ENCODE measurements at regions not wholly inside any gene's neighbourhood (a gene's known extent, or its start where the extent isn't known, plus 50 kb on each side); places are given as distances from the start of the nearest gene placed in this dataset.

DNA sequence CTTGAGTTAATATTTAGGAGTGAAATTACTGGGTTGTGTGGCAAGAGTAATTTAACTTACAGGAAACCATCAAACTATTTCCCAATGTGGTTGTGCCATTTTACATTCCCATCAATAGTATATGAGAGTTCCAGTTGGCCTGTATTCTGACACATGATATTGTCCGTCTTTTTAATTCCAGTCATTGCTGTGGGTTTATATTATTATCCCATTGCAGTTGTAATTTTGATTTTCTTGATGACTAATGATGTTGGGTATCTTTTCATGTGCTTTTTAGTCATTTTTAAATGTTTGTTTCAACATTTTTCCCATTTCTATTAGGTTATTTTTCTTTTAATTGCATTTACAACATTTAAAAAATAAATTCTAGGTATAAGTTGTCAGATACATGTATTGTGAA lies 614.0 kb downstream of the UTRN start:
- Histone ChIP-seq H3K4me1 (ENCODE audit: control insufficient read depth in 4 of 4, insufficient read depth in 4 of 4, low read length in 3 of 4) (no peaks in the 10 kb centered on the region), H3K27me3 (ENCODE audit: control insufficient read depth in 4 of 4, insufficient read depth in 4 of 4, low read length in 3 of 4) (no peaks in the 10 kb centered on the region), H3K9me3 (ENCODE audit: control insufficient read depth in 4 of 4, low read length in 3 of 4) (no peaks in the 10 kb centered on the region), H3K36me3 (ENCODE audit: control insufficient read depth in 4 of 4, insufficient read depth in 3 of 4, low read depth in 1 of 4, low read length in 3 of 4) (no peaks in the 10 kb centered on the region), H3K27ac (ENCODE audit: low read depth in 1 of 2, low read length in 2 of 2) (no peak overlapping the region), H3K9ac (ENCODE audit: low read depth in 1 of 2, low read length in 2 of 2) (no peak overlapping the region), H3K4me3 (ENCODE audit: low read depth in 1 of 3, low read length in 3 of 3) (no peak overlapping the region)
- 94% methylated on average over 1 of the region's 1 CpG for WGBS
- DNase-seq (ENCODE audit: low spot score): no peak
- TF ChIP-seq, protein P1, sequence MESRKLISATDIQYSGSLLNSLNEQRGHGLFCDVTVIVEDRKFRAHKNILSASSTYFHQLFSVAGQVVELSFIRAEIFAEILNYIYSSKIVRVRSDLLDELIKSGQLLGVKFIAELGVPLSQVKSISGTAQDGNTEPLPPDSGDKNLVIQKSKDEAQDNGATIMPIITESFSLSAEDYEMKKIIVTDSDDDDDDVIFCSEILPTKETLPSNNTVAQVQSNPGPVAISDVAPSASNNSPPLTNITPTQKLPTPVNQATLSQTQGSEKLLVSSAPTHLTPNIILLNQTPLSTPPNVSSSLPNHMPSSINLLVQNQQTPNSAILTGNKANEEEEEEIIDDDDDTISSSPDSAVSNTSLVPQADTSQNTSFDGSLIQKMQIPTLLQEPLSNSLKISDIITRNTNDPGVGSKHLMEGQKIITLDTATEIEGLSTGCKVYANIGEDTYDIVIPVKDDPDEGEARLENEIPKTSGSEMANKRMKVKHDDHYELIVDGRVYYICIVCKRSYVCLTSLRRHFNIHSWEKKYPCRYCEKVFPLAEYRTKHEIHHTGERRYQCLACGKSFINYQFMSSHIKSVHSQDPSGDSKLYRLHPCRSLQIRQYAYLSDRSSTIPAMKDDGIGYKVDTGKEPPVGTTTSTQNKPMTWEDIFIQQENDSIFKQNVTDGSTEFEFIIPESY (IDR thresholded peaks at IDR 0.05): no peak
- TF ChIP-seq FOXA1 (IDR thresholded peaks at IDR 0.05) (no peak), MAX (IDR thresholded peaks at IDR 0.05) (no peak), HNF4A (conservative IDR thresholded peaks at IDR 0.05) (no peak), SP1 (IDR thresholded peaks at IDR 0.05) (no peak), RXRA (IDR thresholded peaks at IDR 0.05) (no peak), HNF4G (IDR thresholded peaks at IDR 0.05) (no peak), NR2F2 (IDR thresholded peaks at IDR 0.05) (no peak)
- TF ChIP-seq, protein P2, sequence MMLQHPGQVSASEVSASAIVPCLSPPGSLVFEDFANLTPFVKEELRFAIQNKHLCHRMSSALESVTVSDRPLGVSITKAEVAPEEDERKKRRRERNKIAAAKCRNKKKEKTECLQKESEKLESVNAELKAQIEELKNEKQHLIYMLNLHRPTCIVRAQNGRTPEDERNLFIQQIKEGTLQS (IDR thresholded peaks at IDR 0.05): no peak

DNA sequence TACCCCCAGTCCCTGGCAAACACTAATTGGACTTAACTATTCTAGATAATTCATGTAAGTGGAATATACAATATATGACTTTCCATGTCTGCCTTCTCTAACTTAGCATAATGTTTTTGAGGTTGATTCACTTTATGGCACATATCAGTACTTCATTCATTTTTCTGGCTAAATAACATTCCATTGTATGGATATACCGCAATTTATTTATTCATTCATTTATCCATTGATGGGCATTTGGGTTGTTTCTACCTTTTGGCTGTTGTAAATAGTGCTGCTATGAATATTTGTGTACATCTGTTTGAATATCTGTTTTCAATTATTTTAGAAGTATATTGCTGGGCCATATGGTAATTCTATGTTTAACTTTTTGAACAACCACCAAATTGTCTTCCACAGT lies 616.3 kb downstream of the UTRN start:
- no peak overlapping the region for H3K9ac ChIP-seq (ENCODE audit: low read depth in 1 of 2, low read length in 2 of 2)
- WGBS: 92% methylated on average over 1 of the region's 1 CpG
- H3K27me3 ChIP-seq (ENCODE audit: control insufficient read depth in 4 of 4, insufficient read depth in 4 of 4, low read length in 3 of 4): no peaks in the 10 kb centered on the region
- H3K4me1 ChIP-seq (ENCODE audit: control insufficient read depth in 4 of 4, insufficient read depth in 4 of 4, low read length in 3 of 4): no peaks in the 10 kb centered on the region
- no peak for TF ChIP-seq FOXA1 (IDR thresholded peaks at IDR 0.05)
- no peak for TF ChIP-seq HNF4G (IDR thresholded peaks at IDR 0.05)
- TF ChIP-seq TAF1 (conservative IDR thresholded peaks at IDR 0.05): no peak
- TF ChIP-seq REST (IDR thresholded peaks at IDR 0.05): no peak
- TF ChIP-seq, protein P3, sequence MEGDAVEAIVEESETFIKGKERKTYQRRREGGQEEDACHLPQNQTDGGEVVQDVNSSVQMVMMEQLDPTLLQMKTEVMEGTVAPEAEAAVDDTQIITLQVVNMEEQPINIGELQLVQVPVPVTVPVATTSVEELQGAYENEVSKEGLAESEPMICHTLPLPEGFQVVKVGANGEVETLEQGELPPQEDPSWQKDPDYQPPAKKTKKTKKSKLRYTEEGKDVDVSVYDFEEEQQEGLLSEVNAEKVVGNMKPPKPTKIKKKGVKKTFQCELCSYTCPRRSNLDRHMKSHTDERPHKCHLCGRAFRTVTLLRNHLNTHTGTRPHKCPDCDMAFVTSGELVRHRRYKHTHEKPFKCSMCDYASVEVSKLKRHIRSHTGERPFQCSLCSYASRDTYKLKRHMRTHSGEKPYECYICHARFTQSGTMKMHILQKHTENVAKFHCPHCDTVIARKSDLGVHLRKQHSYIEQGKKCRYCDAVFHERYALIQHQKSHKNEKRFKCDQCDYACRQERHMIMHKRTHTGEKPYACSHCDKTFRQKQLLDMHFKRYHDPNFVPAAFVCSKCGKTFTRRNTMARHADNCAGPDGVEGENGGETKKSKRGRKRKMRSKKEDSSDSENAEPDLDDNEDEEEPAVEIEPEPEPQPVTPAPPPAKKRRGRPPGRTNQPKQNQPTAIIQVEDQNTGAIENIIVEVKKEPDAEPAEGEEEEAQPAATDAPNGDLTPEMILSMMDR (IDR thresholded peaks at IDR 0.05; ENCODE audit: low read depth, low read length, missing input control): no peak
- TF ChIP-seq GABPA (IDR thresholded peaks at IDR 0.05 in 1 of 2, conservative IDR thresholded peaks at IDR 0.05 in 1 of 2): no peak
- TF ChIP-seq RAD21 (IDR thresholded peaks at IDR 0.05): no peak
- TF ChIP-seq FOXA2 (IDR thresholded peaks at IDR 0.05): no peak
- TF ChIP-seq YY1 (IDR thresholded peaks at IDR 0.05): no peak
- no peak for TF ChIP-seq MAX (IDR thresholded peaks at IDR 0.05)
- TF ChIP-seq, protein P1 (IDR thresholded peaks at IDR 0.05): no peak
- no peak for TF ChIP-seq JUND (IDR thresholded peaks at IDR 0.05)
- TF ChIP-seq RXRA (IDR thresholded peaks at IDR 0.05): no peak
- TF ChIP-seq, protein P2 (IDR thresholded peaks at IDR 0.05): no peak
- no peak for TF ChIP-seq HNF4A (conservative IDR thresholded peaks at IDR 0.05)
- TF ChIP-seq EGR1 (IDR thresholded peaks at IDR 0.05; ENCODE audit: low read depth in 2 of 2): no peak
- no peak for TF ChIP-seq NR2F2 (IDR thresholded peaks at IDR 0.05)
- no peak overlapping the region for H3K4me3 ChIP-seq (ENCODE audit: low read depth in 1 of 3, low read length in 3 of 3)
- no peak for DNase-seq (ENCODE audit: low spot score)
- no peaks in the 10 kb centered on the region for H3K36me3 ChIP-seq (ENCODE audit: control insufficient read depth in 4 of 4, insufficient read depth in 3 of 4, low read depth in 1 of 4, low read length in 3 of 4)
- no peak overlapping the region for H3K27ac ChIP-seq (ENCODE audit: low read depth in 1 of 2, low read length in 2 of 2)
- no peaks in the 10 kb centered on the region for H3K9me3 ChIP-seq (ENCODE audit: control insufficient read depth in 4 of 4, low read length in 3 of 4)

Measured in liver (tissue), 8 donors.